Hypothalamus (tissue), 51 donors: ENCODE measurements at regions not wholly inside any gene's neighbourhood (a gene's known extent, or its start where the extent isn't known, plus 50 kb on each side); places are given as distances from the start of the nearest gene placed in this dataset.
A peak's percentile ranks its signal among the peaks of the same experiment; 100 is the strongest.
"Not testable (repeated sequence)": the region's sequence is repeated elsewhere in the genome, so short reads cannot be mapped to it uniquely, and the experiment has no call there.

Experiments used
- DNase-seq, 51 donors: peaks; one replicate each; lab custom pipeline; 2025; lab: John Stamatoyannopoulos, UW

DNA sequence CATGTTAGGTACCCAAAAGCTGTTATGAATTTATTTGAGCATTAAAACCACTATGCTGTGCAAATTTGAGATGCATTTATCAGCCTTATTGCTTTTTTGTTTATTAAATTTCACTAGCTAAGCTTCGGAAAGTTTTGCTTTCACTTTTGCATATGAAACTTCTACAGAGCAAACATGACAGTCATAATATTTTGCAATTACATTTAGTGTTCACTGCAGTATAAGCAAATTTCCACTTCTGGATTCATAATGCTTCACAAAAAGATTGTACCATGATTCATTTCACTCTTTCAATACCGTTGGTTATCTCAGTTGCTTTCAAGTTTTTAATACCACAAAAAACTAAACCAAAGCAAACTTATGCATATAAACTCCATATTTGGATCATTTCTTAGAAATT is 228.7 kb upstream of the SLC8A1 start:
- DNase-seq = no peak

DNA sequence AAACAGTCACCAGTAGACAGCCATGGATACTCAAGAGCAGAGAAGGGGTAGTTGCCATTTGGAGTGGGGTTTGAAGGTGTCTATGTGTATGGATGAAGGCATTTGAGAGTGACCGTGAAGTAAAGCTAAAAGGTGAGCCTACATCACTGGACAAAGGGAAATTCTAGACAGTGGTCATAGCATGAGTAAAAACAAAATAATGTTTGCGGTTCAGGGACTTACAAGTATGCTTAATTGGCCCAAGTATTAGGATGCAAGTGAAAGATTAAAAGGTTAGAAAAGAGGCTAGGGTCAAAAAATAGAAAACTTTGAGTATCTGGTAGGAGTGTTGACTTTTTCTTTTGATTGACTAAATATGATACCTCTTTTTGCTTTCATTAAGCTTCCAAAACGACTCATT is 238.1 kb upstream of the SLC8A1 start:
- DNase-seq = no peak

DNA sequence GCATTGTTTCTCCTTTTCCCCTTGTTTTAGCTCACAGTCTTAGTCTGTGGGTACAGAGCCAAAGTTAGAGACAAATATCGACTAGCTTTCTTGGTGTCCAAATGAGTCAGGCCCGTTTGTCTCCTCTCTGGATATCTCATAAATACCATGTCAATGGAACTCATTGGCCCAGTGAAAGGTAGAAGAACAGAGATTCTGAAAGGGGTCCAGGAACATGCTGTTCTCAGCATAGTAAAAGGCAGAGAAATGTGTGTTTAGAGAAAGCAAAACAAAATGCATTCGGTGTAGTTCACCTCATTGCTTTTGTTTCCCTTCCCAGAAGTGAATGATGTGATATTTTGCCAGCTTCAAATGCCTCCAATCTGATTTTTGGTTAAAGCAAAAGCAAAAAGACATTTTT is 238.6 kb upstream of the SLC8A1 start:
- DNase-seq = peak in 3 of 51 donors; percentile 3 to 6 (median 6)

DNA sequence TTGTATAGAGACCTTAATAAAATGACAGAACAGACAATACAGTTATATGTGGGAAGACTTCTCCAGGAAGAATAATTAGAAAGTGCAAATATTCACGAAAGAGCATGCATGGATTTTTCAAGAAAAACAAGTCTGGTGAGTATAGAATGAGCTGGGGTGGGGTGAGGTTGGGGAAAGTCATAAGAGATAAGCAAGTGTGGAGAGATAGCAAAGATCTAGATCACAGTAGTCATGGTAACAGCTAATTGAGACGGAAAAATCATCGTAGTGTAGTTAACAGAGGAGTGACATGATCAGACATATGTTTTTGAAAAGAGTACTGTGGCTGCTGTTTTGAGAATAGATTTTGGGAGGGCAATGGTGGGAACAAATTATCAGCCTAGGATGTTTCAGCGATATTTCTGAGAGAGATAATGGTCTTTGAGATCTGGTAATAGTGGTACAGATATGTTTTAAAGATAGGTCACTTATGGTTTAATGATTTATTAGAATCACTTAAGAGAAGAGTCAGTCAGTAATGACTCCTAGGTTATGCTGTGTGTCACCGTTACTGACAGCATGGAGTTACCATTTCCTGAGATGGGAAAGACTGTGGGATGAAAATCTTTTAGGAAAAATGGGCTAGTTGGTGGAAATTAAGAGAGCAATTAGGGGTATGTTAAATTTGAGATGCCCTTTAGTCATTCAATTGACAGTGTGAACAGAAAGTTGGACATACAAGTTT is 248.5 kb upstream of the SLC8A1 start:
- DNase-seq = no peak

DNA sequence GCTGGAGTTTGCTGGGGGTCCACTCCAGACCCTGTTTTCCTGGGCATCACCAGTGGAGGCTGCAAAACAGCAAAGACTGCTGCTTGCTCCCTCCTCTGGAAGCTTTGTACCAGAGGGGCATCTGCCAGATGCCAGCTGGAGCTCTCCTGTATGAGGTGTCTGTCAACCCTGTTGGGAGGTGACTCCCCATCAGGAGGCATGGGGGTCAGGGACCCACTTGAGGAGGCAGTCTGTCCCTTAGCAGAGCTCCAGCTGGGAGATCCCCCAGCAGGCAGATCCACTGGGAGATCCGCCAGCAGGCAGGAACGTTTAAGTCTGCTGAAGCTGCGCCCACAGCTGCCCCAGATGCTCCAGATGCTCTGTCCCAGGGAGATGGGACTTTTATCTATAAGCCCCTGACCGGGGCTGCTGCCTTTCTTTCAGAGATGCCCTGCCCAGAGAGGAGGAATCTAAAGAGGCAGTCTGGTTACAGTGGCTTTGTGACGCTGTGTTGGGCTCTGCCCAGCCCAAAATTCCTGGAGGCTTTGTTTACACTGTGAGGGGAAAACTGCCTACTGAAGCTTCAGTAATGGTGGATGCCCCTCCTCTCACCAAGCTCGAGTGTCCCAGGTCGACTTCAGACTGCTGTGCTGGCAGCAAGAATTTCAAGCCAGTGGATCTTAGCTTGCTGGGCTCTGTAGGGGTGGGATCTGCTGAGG is 260.5 kb upstream of the SLC8A1 start:
- not testable (repeated sequence) for DNase-seq

DNA sequence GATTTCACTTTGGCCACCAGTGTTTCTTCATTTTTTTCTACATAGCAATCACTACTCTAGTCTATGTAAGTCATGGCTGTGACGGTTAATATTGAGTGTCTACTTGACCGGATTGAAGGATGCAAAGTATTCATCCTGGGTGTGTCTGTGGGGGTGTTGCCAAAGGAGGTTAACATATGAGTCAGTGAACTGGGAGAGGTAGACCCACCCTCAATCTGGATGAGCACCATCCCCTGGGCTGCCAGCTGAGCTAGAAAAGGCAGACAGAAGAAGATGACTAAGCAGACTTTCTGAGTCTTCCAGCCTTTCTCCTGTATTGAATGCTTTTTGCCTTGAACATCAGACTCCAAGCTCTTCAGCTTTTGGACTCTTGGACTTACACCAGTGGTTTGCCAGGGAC is 265.0 kb upstream of the SLC8A1 start:
- DNase-seq = no peak

DNA sequence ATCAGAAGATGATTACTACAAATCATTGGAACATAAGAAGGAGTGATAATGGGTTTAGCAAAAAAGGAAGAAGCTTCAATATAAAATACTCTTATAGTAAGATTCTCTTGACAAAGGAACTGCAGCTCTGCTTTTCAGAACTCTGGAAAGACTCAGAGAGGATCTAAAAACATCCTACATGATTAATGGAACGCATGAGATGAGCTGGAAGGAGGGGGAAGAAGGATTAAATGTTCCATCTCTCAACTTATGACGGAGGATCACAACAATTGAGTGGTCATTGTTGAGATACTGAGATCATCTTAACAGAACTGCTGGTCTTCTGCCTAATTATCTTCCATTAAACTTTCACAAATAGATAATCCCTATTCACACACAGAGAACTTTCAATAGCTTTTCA is 267.5 kb upstream of the SLC8A1 start:
- DNase-seq = no peak

DNA sequence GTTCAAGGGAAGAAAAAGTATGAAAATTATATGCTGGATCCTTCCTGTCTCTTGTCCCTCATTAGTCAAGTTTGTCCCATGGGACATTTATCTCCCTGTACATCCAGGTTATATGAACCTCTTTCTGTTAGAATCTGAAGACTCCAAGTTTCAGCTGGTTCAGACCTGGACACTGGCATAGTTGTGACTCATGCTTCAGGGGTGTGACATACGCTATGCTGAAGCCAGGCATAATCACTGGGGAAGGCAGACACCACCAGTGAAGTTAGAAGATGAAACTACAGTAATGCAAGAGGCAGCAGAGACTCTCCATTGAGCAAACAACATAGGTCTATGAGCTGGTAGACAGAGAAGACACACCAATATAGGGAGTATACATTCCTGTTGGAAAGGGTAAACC is 269.7 kb upstream of the SLC8A1 start:
- no peak for DNase-seq

DNA sequence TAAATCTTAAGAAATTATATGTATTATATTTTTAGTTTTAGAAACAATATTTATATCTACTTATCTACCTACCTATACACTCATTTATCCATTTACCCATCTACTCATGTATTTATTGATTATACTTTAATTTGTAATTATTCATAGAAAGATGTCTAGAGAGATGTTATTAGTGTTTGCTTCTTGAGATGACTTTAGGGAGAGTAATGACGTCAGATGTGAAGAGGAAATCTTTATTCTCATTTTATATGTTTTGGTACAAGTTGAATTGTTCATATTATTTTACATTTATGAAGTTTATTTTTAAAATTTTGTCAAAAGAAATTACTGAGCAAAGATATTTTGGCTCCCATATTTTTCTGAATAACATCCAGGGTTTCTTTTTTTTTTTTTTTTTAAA is 271.3 kb upstream of the SLC8A1 start:
- no peak for DNase-seq

DNA sequence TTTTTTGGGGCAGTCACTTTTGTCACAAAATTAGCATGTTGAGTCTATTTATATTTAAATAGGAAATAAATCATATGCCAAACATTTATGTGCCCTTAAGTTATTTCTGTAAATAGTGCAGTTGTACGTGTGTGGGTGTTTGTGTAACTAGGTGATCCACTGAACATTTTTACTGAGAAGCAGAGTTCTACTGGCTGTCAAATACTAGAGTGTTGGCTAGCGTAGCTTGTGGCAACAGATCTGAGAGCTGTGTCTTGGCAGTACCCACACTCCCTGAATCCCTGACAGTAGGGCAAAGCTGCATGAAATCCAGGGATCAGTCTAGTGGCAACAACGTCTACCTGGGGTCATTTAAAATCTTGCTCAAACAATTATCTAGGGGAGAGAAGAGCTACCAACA is 273.1 kb upstream of the SLC8A1 start:
- peak in 1 of 51 donors; percentile 0 for DNase-seq

DNA sequence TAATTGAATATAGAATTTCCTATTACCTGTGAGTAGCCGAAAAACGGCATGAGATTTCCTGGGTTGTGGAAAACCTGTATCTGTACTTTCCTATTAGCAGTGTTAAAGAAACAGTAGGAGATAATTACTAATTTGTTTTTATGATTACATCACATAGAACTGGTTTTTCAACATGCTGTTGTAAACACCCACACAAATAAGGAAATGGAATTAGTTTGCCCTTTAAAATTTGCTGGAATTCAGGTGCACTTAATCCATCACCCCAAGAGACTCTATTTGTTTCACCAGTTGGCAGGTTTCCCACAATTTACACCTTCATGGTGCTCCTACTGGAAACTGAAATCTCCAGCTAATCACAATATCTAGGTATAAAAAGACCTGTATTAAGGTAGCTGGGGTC is 274.1 kb upstream of the SLC8A1 start:
- DNase-seq = no peak

DNA sequence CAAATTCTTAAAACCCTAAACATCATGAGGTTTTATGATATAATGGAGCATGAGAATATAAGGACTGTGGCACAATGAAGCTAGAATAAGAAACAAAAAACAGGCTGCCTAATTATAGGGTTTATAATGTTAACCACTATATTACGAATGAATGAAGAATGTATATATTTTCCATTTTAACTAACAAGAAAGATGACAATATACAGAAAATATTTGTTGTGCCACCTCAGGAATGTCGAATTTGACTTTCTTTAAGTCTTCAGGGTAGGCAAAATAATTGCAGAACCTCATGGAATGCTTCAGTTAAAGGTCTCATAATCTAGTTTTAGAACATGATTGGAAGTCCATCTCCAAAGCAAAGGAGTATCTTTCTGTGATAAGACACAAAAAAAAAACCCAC is 282.9 kb upstream of the SLC8A1 start:
- DNase-seq = no peak

DNA sequence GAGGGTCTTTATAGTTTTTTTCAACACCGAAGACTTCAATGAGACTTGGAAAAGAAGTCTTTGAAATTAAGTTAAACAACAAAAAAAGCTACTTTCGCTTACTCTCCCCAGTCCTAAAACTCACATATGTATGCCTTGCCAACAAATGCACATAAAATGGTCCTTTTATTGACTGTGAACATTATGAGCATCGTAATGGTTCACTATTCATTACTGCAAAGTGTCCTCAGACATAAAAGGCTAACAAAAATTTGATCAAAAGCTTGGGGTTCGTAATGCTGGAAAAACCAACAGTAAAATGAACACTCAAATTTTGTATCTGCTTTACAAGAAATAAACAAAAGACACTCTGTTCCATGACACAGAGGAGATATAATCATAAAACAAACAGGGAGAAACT is 285.3 kb upstream of the SLC8A1 start:
- no peak for DNase-seq

DNA sequence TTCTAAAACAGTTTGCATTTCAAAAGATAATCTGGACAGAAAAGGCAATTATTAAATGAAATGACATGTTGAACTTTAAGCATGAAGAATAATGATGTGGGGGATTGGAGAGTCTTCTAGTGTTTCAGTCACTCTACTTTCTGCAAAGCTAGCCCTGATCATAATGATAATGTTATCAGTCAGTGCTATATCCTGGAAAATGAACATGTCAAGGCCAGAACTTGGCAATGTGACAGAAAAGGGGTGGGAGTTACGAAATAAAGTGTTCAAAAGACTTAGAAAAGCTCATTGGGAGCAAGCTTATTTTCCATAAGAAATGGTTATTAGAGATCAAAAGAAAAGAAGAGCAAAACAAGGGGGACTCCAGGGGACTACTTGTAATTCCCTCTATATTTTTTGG is 288.5 kb upstream of the SLC8A1 start:
- DNase-seq = no peak

DNA sequence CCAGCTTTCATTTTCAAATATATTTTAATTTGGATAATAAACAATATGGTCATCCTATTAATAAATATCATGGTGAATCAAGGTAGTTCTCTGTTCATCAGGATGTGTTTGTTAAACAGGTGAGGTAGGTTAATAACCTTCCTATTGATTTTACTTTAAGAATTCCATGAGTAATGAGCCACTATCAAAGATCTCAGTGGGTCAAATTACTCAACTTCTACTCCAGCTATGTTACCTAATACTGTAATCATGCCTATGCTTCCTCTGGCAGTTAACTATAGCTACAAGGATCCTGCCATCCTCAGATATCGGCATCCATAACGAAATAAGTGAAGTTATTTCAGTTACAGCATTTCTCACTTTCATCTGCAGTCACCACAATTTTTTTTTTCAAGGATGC is 289.6 kb upstream of the SLC8A1 start:
- no peak for DNase-seq

DNA sequence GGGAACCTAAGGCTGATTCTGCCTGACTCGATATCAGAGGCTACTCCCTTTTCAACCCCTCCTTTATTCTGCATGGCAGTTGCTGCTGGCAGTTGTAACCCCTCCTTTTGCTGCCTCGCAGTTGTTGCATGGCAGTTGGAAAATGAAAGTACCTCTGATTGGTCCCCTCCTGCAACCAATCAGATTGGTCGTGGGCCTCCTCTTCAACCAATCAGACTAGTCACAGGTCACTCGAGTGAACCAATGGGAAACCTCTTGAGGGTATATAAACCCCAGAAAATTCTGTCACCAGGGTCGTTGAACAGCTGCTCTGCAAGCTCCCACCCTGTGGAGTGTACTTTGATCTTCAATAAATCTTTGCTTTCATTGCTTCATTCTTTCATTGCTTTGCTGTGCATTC is 294.3 kb upstream of the SLC8A1 start:
- no peak for DNase-seq

DNA sequence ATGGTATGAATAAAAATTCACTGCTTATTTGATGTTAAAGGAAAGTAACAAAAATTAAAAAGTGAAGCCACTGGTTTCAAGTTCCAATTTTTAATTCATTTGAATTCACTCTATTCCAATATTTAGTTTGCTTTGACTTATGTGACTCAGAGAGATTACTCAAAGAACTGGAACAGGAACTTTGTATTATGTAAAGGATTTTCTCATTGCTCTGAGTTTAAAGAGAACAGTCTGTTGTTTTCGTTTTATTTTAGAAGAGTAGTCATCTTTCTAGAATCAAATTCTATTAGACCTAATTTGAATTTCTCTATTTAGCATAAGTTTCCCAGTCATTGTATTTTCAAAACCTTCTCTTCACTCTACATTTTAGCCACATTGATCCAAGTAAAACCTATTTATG is 300.1 kb upstream of the SLC8A1 start:
- DNase-seq = no peak

DNA sequence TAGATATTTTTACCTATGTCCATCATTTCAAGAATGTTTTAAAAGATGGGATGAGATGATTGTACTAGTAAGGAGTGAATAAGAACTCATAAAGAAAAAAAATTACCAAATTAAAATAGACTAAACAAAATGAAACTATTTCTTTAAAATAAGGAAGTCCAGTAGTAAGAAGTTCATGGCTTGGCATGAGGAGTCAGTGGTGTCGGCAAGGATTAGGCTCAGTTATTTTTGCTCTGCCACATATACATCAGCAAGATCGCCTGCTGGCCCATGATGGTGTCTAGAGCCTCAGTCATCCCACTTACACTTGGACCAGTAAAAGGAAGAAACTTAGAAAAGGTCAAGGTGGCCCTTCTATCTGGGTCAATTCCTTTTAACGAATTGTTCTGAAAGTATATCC is 300.9 kb upstream of the SLC8A1 start:
- no peak for DNase-seq

DNA sequence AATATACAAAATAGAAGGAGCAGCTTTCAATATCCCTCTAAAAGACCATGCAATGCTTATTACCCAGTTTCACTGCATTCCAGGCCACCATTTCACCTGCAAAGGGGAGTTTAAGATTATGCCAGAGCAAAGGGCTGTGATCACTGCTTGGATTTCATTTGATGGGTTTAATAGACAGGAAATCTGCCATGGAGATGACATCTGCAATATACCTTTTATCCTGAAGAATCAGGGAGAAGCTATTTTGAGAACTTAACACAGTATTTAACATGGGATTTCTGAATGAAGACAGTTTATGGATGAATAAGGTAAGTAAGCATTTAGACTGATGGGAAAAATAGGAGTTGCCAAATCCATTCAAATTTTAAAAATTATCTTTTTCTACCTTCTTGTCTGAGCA is 303.0 kb upstream of the SLC8A1 start:
- DNase-seq = no peak

DNA sequence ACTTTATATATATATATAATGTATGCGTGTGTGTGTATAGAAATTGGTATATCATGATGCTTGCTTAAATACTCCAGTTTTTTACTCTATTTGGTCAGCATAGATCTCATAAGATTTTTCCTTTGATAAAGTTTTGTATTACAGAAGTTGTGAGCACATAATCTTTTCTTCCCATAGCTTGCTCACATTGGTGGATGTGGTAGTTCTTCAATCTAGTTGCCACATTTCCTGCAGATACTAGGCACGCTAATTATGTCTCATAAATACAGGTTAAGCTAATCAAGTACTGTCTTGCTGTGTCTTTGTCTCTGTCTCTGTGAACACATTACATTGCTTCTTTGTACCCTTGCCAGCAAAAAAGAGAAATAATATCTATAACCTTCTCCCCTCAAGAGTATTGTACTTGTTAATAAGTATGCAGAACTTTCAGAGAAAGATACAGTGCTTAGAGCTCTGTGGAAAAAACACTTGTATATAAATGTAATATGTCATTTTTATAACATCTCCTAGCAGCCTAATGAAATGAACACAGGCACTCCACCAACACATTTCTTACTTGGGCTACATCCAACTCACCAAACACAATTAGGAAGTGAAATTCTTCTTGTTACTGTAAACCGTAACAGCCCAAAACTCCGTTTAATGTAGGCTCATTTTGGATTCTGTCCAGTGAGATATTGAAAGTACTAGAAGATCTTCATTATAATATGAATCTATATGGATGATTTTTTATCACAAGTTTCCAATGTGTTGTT is 306.7 kb upstream of the SLC8A1 start:
- no peak for DNase-seq

DNA sequence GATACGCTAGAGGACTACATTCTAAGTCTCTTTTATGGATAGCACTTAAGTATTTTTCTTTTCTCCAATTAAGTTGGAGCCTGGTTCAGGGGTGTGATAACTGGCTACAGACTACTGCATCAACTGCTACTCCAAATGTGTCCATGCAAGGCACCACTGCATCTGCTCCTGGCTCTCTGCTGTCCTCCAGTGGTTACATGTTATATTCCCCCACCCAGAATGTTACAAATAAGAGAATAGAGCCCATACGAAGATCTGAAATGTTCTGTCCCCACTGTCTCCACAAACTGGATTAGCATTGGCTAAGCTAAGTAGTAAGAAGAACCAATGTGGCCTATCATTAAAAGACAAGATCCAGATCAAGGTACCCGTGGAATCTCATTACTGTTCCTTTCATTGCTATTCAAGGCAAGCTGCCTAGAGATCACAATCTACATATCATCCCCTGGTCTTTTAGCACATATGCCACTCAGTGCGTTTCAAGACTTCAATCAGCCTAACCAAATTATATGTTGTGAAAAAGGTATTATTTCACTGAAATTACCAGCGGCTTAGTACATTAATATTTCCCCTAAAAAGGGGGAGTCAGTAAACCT is 308.3 kb upstream of the SLC8A1 start:
- peak in 3 of 51 donors; percentile 0 to 1 (median 0) for DNase-seq

DNA sequence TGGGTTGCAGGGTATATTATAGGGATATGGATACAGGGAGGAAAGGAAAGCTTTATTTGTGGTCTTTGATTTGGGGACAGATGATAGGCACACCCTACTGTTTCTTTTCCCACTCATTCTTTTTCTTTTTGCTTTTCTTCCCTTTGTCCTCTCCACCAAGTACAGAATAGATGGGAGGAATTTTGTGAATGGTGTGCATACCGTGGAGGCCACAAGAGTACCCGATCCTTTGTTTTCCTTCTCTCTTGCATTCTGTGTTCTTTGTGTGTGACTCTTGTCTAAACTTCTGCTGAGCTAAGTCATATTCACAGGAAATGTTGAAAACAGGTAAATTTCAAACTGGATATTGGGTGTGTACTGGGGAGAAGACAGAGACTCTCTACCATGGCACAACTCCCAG is 321.4 kb upstream of the SLC8A1 start:
- DNase-seq = no peak
